A549 (cell line): ENCODE measurements at regions not wholly inside any gene's neighbourhood (a gene's known extent, or its start where the extent isn't known, plus 50 kb on each side); places are given as distances from the start of the nearest gene placed in this dataset.

Experiments used
- ATAC-seq, 2 experiments: fragments of 200-7000 bp in 1 of 2; fragments of >200 bp in 1 of 2; cut with Nextera tagmentation in 1 of 2; cut with Tn5 transposase in 1 of 2; 3 replicates each; pipeline versions ENCODE4 v1.8.0 to v1.9.1; 2018 to 2020; ENCODE audit warnings: mild to moderate bottlenecking in 1 of 2, moderate library complexity in 1 of 2
- CTCF ChIA-PET: fragments of 300-600 bp; sonication (Branson Sonifier 250); formaldehyde crosslinking; extraction: SDS; loops from one replicate; lab custom pipeline; 2021; ENCODE audit warnings: antibody characterized with exemption, inconsistent platforms; lab: Yijun Ruan, JAX
- POLR2A ChIA-PET: fragments of 350-600 bp; formaldehyde crosslinking; extraction: SDS; loops from one replicate; lab custom pipeline; 2021; ENCODE audit warnings: antibody characterized with exemption, inconsistent platforms; lab: Yijun Ruan, JAX
- DNase-seq, 2 experiments: peaks; one replicate each; pipeline versions ENCODE4 v3.0.0 to v3.0.0-alpha.2; 2011 to 2016; ENCODE audit warnings: low read depth in 1 of 2, low spot score in 1 of 2
- FAIRE-seq: peaks from 2 replicates; lab custom pipeline; 2011; peaks lifted over from hg19 to GRCh38; lab: Jason Lieb, UNC
- H3K27ac ChIP-seq, 2 experiments: fragments of >200 bp; sonication (Bioruptor Twin); formaldehyde crosslinking; 3 replicates each; pipeline ENCODE4 v1.5.1; 2016 to 2017
- H3K4me1 ChIP-seq: fragments of >200 bp; sonication (Bioruptor Twin); formaldehyde crosslinking; 3 replicates; pipeline ENCODE4 v1.6.1; 2016
- H3K4me2 ChIP-seq: fragments of >200 bp; sonication (Bioruptor Twin); formaldehyde crosslinking; 3 replicates; pipeline ENCODE4 v1.6.1; 2016
- H3K4me3 ChIP-seq: fragments of >200 bp; sonication (Bioruptor Twin); formaldehyde crosslinking; 3 replicates; pipeline ENCODE4 v1.5.1; 2016
- H3K9me3 ChIP-seq: fragments of >200 bp; sonication (Bioruptor Twin); formaldehyde crosslinking; 3 replicates; pipeline ENCODE4 v1.6.1; 2016
- BCL3 ChIP-seq: fragments of >200 bp; sonication (Bioruptor Twin); formaldehyde crosslinking; IDR thresholded peaks from 3 replicates; pipeline ENCODE4 v1.6.1; 2016
- BHLHE40 ChIP-seq: IDR thresholded peaks from 2 replicates; pipeline ENCODE4 v1.6.1; 2012; ENCODE audit warnings: low read depth, low read length, inconsistent platforms
- CEBPB ChIP-seq, 2 experiments: fragments of >200 bp in 1 of 2; sonication (Bioruptor Twin) in 1 of 2; formaldehyde crosslinking in 1 of 2; IDR thresholded peaks; 2 replicates each; pipeline ENCODE4 v1.6.1; 2012 to 2016
- EHF ChIP-seq: fragments of 250-450 bp; sonication (Bioruptor Pico); IDR thresholded peaks from 2 replicates; pipeline ENCODE4 v1.5.0; 2020; ENCODE audit warnings: mild to moderate bottlenecking
- ELK1 ChIP-seq: fragments of 150-350 bp; IDR thresholded peaks from 2 replicates; pipeline ENCODE4 v1.6.1; 2014; ENCODE audit warnings: low read depth, mild to moderate bottlenecking, low read length
- EP300 ChIP-seq, 2 experiments: fragments of >200 bp; sonication (Bioruptor Twin); formaldehyde crosslinking; IDR thresholded peaks; 2 replicates in 1 of 2; 3 replicates in 1 of 2; pipeline ENCODE4 v1.6.1; 2016 to 2017
- FOSB ChIP-seq: fragments of 250-450 bp; sonication (Bioruptor Pico); IDR thresholded peaks from 2 replicates; pipeline ENCODE4 v1.5.0; 2020; ENCODE audit warnings: mild to moderate bottlenecking, moderate library complexity
- FOSL2 ChIP-seq, 2 experiments: fragments of 450-650 bp in 1 of 2; fragments of >200 bp in 1 of 2; sonication (Bioruptor Twin) in 1 of 2; formaldehyde crosslinking; IDR thresholded peaks; 2 replicates each; pipeline versions ENCODE4 v1.5.0 to v1.6.1; 2016 to 2020; ENCODE audit warnings: mild to moderate bottlenecking in 1 of 2, moderate library complexity in 1 of 2
- GATA3 ChIP-seq: IDR thresholded peaks from 2 replicates; pipeline ENCODE4 v1.6.1; 2012; ENCODE audit warnings: borderline replicate concordance
- HDAC2 ChIP-seq: fragments of 200-600 bp; sonication (generic); IDR thresholded peaks from 2 replicates; pipeline ENCODE4 v1.6.1; 2016
- HES2 ChIP-seq: fragments of >200 bp; sonication (Bioruptor Twin); formaldehyde crosslinking; IDR thresholded peaks from 2 replicates; pipeline ENCODE4 v1.6.1; 2016
- HOXA7 ChIP-seq: fragments of 250-450 bp; sonication (Bioruptor Pico); IDR thresholded peaks from 2 replicates; pipeline ENCODE4 v1.5.0; 2020; ENCODE audit warnings: mild to moderate bottlenecking, moderate library complexity
- HOXB13 ChIP-seq: fragments of 250-450 bp; sonication (Bioruptor Pico); IDR thresholded peaks from 2 replicates; pipeline ENCODE4 v1.5.0; 2020; ENCODE audit warnings: low read depth, mild to moderate bottlenecking, moderate library complexity
- JUNB ChIP-seq: fragments of >200 bp; sonication (Bioruptor Twin); formaldehyde crosslinking; IDR thresholded peaks from 2 replicates; pipeline ENCODE4 v1.6.1; 2016
- NR3C1 ChIP-seq: fragments of >200 bp; sonication (Bioruptor Twin); formaldehyde crosslinking; IDR thresholded peaks from 3 replicates; pipeline ENCODE4 v1.6.1; 2017
- POLR2A ChIP-seq: IDR thresholded peaks from 2 replicates; pipeline ENCODE4 v1.6.1; 2012; ENCODE audit warnings: mild to moderate bottlenecking, low read length
- RAD21 ChIP-seq, 2 experiments: fragments of >200 bp in 1 of 2; sonication (Bioruptor Twin) in 1 of 2; formaldehyde crosslinking in 1 of 2; IDR thresholded peaks in 1 of 2; conservative IDR thresholded peaks in 1 of 2; 2 replicates in 1 of 2; 3 replicates in 1 of 2; pipeline ENCODE4 v1.6.1; 2012 to 2018; ENCODE audit warnings: inconsistent platforms in 1 of 2
- RFX5 ChIP-seq: fragments of 450-650 bp; IDR thresholded peaks from 2 replicates; pipeline ENCODE4 v1.7.1; 2014; ENCODE audit warnings: antibody characterized with exemption, mild to moderate bottlenecking, moderate library complexity
- TFCP2L1 ChIP-seq: fragments of 250-450 bp; sonication (Bioruptor Pico); IDR thresholded peaks from 2 replicates; pipeline ENCODE4 v1.5.0; 2021; ENCODE audit warnings: mild to moderate bottlenecking
- TP53 ChIP-seq: fragments of 250-450 bp; sonication (Bioruptor Pico); IDR thresholded peaks from 2 replicates; pipeline ENCODE4 v1.5.0; 2021; ENCODE audit warnings: mild to moderate bottlenecking, moderate library complexity
- ZC3H11A ChIP-seq: fragments of 450-650 bp; IDR thresholded peaks from 2 replicates; pipeline ENCODE4 v1.6.1; 2014; ENCODE audit warnings: antibody characterized with exemption, mild to moderate bottlenecking
- ZFP36 ChIP-seq: fragments of 450-650 bp; IDR thresholded peaks from 2 replicates; pipeline ENCODE4 v1.6.1; 2014; ENCODE audit warnings: borderline replicate concordance; ENCODE audit not compliant: partially characterized antibody
- ZNF302 ChIP-seq: fragments of 250-450 bp; sonication (Bioruptor Pico); IDR thresholded peaks from 2 replicates; pipeline ENCODE4 v1.9.0; 2021; ENCODE audit warnings: inconsistent platforms, mild to moderate bottlenecking, moderate library complexity
- ZSCAN20 ChIP-seq: fragments of 250-450 bp; sonication (Bioruptor Pico); IDR thresholded peaks from 2 replicates; pipeline ENCODE4 v1.8.0; 2022; ENCODE audit warnings: mild to moderate bottlenecking, moderate library complexity
- WGBS: methylation state at CpG from one replicate; pipeline ENCODE4 v1.1.6; 2017; ENCODE audit errors: missing lambda C conversion rate; 5-methylcytosine and 5-hydroxymethylcytosine counted together

GRCh38 chr17:77381185-77381700 is 240.5 kb downstream of the SEC14L1 start:
- no peak overlapping the region for H3K4me3 ChIP-seq
- ATAC-seq, result no peak
- H3K4me2 ChIP-seq, result no peak overlapping the region; the same call in 2 of the 3 replicates
- H3K9me3 ChIP-seq, result no peaks in the 10 kb centered on the region
- WGBS, result 77% methylated on average over 4 of the region's 4 CpGs
- POLR2A ChIA-PET, result no interaction called here
- H3K4me1 ChIP-seq, result peaks cover 71% of the 10 kb centered on the region
- TF ChIP-seq HES2 (no peak), HDAC2 (no peak), ZSCAN20 (no peak)
- TF ChIP-seq, all 56 proteins: peak for 0
- DNase-seq (no peak), FAIRE-seq (no peak)
- H3K27ac ChIP-seq, result peak overlapping the region in 1 of 2 experiments; percentile 45; a peak in 3 of 6 replicates
- CTCF ChIA-PET, result interaction anchor here (0.6 to 1.6 kb wide), 4 partner anchors 12 to 94 kb away, joined by 3 to 8 read pairs (median 4); no protein-coding TSS in a partner anchor

GRCh38 chr17:77381731-77382130 is 241.0 kb downstream of the SEC14L1 start:
- WGBS, result 92% methylated on average over 8 of the region's 8 CpGs
- Histone ChIP-seq H3K27ac (peak overlapping the region in 1 of 2 experiments; percentile 45; a peak in 3 of 6 replicates), H3K4me3 (no peak overlapping the region), H3K9me3 (no peaks in the 10 kb centered on the region), H3K4me1 (peaks cover 76% of the 10 kb centered on the region)
- POLR2A ChIA-PET, result no interaction called here
- DNase-seq (no peak), FAIRE-seq (no peak), ATAC-seq (no peak)
- CTCF ChIA-PET, result interaction anchor here (0.8 to 1.6 kb wide), 4 partner anchors 11 to 114 kb away, joined by 3 to 8 read pairs (median 4); no protein-coding TSS in a partner anchor
- TF ChIP-seq TFCP2L1, result no peak
- peak; percentile 32 for TF ChIP-seq ZFP36
- TF ChIP-seq, all 56 proteins: peak for 1
- no peak overlapping the region; the same call in 2 of the 3 replicates for H3K4me2 ChIP-seq

GRCh38 chr17:77382356-77382911 is 241.7 kb downstream of the SEC14L1 start:
- FAIRE-seq (no peak), DNase-seq (no peak), ATAC-seq (peak in 1 of 2 experiments; percentile 7; a peak in 3 of 6 replicates)
- H3K4me2 ChIP-seq, result peak overlapping the region; percentile 26; the same call in 2 of the 3 replicates
- POLR2A ChIA-PET, result no interaction called here
- CTCF ChIA-PET, result interaction anchor here (0.8 to 1.6 kb wide), 5 partner anchors 10 to 113 kb away, joined by 3 to 8 read pairs (median 4); no protein-coding TSS in a partner anchor
- H3K9me3 ChIP-seq, result no peaks in the 10 kb centered on the region
- H3K4me1 ChIP-seq, result peaks cover 80% of the 10 kb centered on the region
- H3K27ac ChIP-seq, result peak overlapping the region; percentile 25 to 61; a peak in 5 of 6 replicates
- WGBS, result 70% methylated on average over 13 of the region's 13 CpGs
- TF ChIP-seq TFCP2L1, result no peak
- no peak for TF ChIP-seq CEBPB (IDR thresholded peaks at IDR 0.05)
- no peak for TF ChIP-seq HOXA7 (CRISPR knock-in tag)
- TF ChIP-seq BHLHE40, result no peak
- TF ChIP-seq HDAC2, result no peak
- no peak for TF ChIP-seq HOXB13 (CRISPR knock-in tag)
- no peak for TF ChIP-seq ZC3H11A
- no peak for TF ChIP-seq JUNB
- no peak for TF ChIP-seq GATA3
- no peak for TF ChIP-seq EP300 (IDR thresholded peaks at IDR 0.05)
- no peak for TF ChIP-seq NR3C1
- TF ChIP-seq FOSL2 (IDR thresholded peaks at IDR 0.05), result no peak
- TF ChIP-seq FOSL2 (CRISPR knock-in tag; IDR thresholded peaks at IDR 0.05), result no peak
- no peak for TF ChIP-seq RFX5
- no peak for TF ChIP-seq EHF (CRISPR knock-in tag)
- H3K4me3 ChIP-seq, result no peak overlapping the region

GRCh38 chr17:77382966-77383612 is 242.3 kb downstream of the SEC14L1 start:
- ATAC-seq, result peak in 1 of 2 experiments; percentile 7; a peak in 2 of 6 replicates
- Histone ChIP-seq H3K4me1 (peaks cover 83% of the 10 kb centered on the region), H3K4me3 (no peak overlapping the region), H3K4me2 (peak overlapping the region; percentile 26; the same call in 2 of the 3 replicates), H3K9me3 (no peaks in the 10 kb centered on the region), H3K27ac (peak overlapping the region; percentile 25 to 61; a peak in 5 of 6 replicates)
- TF ChIP-seq RAD21 (conservative IDR thresholded peaks at IDR 0.05 in 1 of 2, IDR thresholded peaks at IDR 0.05 in 1 of 2) (no peak), TP53 (CRISPR knock-in tag) (no peak), TFCP2L1 (no peak), ZNF302 (CRISPR knock-in tag) (no peak), BCL3 (no peak), ZC3H11A (no peak), POLR2A (no peak), FOSB (CRISPR knock-in tag) (no peak), BHLHE40 (no peak), ELK1 (no peak), EP300 (IDR thresholded peaks at IDR 0.05) (no peak), ZSCAN20 (no peak)
- WGBS, result 92% methylated on average over 8 of the region's 8 CpGs
- FAIRE-seq, result no peak
- ChIA-PET CTCF (interaction anchor here (0.9 to 1.6 kb wide), 3 partner anchors 10 to 112 kb away, joined by 3 to 4 read pairs (median 4); no protein-coding TSS in a partner anchor), POLR2A (no interaction called here)
- no peak for DNase-seq
